ENCODE measurements at regions not wholly inside any gene's neighbourhood (a gene's known extent, or its start where the extent isn't known, plus 50 kb on each side); places are given as distances from the start of the nearest gene placed in this dataset.

DNA sequence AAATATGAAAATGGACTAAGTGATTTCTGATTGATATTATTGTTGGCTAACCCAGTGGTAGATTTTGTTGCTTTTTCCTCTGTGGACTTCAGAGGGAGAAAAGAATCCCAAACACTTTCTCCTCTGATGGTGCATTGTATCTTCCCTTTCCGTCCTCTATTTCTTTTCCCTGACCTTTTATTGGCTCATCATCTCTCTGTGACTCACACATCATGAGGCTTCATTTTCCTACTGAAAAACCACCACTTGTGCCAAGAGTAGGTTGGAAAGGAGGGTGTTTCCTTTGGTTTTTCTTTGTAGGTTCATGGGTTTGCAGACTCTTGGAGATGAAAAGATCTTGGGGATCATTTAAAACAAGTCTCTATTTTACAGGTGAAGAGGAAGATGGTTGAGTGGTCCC is 311.7 kb upstream of the JAG1 start:
- H3K9ac ChIP-seq (ENCODE audit: low read length) = no peak overlapping the region
- no peaks in the 10 kb centered on the region for H3K36me3 ChIP-seq (ENCODE audit: insufficient read depth, low read length)
- H3K4me3 ChIP-seq (ENCODE audit: low read depth in 1 of 2, low read length in 2 of 2) = no peak overlapping the region
- no peaks in the 10 kb centered on the region for H3K27me3 ChIP-seq (ENCODE audit: control insufficient read depth in 1 of 2, insufficient read depth in 2 of 2, low read length in 2 of 2)
- H3K4me1 ChIP-seq (ENCODE audit: insufficient read depth, low read length) = peaks cover 12% of the 10 kb centered on the region
- H3K27ac ChIP-seq (ENCODE audit: low read depth, low read length) = no peak overlapping the region
- H3K9me3 ChIP-seq (ENCODE audit: low read length) = no peaks in the 10 kb centered on the region

GRCh38 chr20:10986586-10986985 is 312.8 kb upstream of the JAG1 start:
- Histone ChIP-seq H3K36me3 (ENCODE audit: insufficient read depth, low read length) (no peaks in the 10 kb centered on the region), H3K27ac (ENCODE audit: low read depth, low read length) (no peak overlapping the region), H3K9me3 (ENCODE audit: low read length) (no peaks in the 10 kb centered on the region)

DNA sequence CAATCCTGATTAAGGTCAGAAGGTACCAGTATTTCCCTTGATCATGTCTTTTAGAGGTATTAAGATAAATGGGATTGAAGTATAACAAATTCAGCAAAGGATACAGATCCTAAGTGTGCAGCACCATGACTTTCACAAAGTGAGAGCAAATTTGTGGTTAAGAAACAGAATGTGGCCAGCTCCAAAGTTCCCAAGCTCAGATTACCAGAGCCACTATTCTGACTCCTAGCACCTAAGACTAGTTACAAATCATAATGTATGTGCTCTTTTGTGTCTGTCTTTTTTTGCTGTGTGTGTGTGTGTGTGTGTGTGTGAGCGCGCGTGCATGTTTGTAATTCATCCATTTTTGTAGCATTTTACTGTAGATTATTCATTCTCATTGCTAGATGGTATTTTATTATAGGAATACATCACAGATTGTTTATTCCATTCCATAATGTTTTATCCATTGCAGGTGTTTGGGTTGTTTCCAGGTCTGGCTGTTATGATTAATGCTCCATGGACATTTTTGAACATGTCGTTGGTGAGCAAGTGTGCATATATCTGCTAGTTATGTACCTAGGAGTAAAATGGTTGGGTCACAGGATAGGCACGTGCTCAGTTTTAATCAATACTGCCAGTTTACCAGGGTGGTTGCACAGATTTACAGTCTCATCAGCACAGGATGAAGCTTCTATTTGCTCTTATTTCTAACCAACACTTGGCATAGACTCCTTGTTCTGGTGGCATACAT is 314.0 kb upstream of the JAG1 start:
- Histone ChIP-seq H3K4me3 (ENCODE audit: low read depth in 1 of 2, low read length in 2 of 2) (no peak overlapping the region), H3K36me3 (ENCODE audit: insufficient read depth, low read length) (no peaks in the 10 kb centered on the region), H3K9me3 (ENCODE audit: low read length) (no peaks in the 10 kb centered on the region), H3K27me3 (ENCODE audit: control insufficient read depth in 1 of 2, insufficient read depth in 2 of 2, low read length in 2 of 2) (no peaks in the 10 kb centered on the region), H3K4me1 (ENCODE audit: insufficient read depth, low read length) (peaks cover 9% of the 10 kb centered on the region), H3K27ac (ENCODE audit: low read depth, low read length) (no peak overlapping the region), H3K9ac (ENCODE audit: low read length) (no peak overlapping the region)

More at GRCh38 chr20:10986586-10986985, 312.8 kb upstream of the JAG1 start:
- H3K27me3 ChIP-seq (ENCODE audit: control insufficient read depth in 1 of 2, insufficient read depth in 2 of 2, low read length in 2 of 2) = no peaks in the 10 kb centered on the region
- H3K9ac ChIP-seq (ENCODE audit: low read length) = no peak overlapping the region
- H3K4me3 ChIP-seq (ENCODE audit: low read depth in 1 of 2, low read length in 2 of 2) = no peak overlapping the region
- H3K4me1 ChIP-seq (ENCODE audit: insufficient read depth, low read length) = peaks cover 12% of the 10 kb centered on the region

DNA sequence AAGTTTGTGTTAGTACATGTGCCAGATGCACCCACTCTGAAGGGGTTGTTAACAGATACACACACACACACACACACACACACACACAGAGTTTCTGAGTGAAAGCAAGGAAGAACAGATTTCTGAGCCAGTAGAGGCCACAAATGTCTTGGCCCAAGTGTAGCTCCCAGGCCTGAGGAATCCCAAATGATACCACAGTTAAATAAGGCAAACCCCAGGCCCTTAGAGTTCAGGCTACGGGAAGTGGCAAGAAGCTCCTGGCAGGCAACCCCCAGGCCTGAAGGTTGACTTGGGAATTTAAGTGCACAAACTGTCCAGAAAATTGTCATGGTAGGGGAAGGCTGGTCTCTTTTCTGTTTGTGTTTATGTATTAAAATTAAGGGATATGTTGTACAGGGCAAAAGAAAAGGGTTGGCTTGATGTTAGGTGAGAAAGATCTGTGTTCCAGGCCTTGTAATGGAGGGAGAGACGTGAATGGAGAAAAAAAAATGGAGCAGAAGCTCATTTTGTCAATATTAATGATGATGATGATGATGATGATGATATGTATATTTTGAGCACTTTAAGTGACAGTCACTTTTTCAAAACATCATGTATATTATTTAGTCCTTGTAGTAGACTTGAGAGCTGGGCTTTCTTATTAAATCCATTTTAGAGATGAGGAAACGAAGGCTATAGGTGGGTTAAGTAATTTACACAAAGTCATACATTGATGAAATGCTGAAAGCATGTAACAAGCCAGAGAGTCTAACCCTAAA is 317.0 kb upstream of the JAG1 start:
- Histone ChIP-seq H3K4me3 (ENCODE audit: low read depth in 1 of 2, low read length in 2 of 2) (no peak overlapping the region), H3K27ac (ENCODE audit: low read depth, low read length) (no peak overlapping the region), H3K4me1 (ENCODE audit: insufficient read depth, low read length) (peaks cover 2% of the 10 kb centered on the region), H3K9me3 (ENCODE audit: low read length) (no peaks in the 10 kb centered on the region), H3K9ac (ENCODE audit: low read length) (no peak overlapping the region), H3K36me3 (ENCODE audit: insufficient read depth, low read length) (no peaks in the 10 kb centered on the region), H3K27me3 (ENCODE audit: control insufficient read depth in 1 of 2, insufficient read depth in 2 of 2, low read length in 2 of 2) (no peaks in the 10 kb centered on the region)

DNA sequence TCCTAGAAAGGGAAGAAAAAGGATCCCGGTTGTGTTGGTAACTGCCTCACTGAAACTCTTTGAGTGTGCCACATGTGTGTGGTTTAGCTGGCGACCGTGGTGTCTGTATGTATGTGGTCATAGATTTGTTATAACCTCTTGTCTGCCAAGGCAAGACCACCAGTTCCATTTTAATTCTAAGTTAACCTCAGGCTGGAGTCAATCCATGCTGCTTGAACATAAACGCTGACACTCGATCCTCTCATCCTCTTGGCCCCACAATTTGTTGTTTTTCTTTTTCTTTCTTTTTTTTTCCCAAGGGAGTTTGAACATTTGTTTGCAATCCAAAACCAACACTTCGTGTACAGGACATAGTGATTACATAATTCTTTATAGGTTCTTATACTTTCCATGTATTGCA is 318.9 kb upstream of the JAG1 start:
- no peaks in the 10 kb centered on the region for H3K36me3 ChIP-seq (ENCODE audit: insufficient read depth, low read length)

DNA sequence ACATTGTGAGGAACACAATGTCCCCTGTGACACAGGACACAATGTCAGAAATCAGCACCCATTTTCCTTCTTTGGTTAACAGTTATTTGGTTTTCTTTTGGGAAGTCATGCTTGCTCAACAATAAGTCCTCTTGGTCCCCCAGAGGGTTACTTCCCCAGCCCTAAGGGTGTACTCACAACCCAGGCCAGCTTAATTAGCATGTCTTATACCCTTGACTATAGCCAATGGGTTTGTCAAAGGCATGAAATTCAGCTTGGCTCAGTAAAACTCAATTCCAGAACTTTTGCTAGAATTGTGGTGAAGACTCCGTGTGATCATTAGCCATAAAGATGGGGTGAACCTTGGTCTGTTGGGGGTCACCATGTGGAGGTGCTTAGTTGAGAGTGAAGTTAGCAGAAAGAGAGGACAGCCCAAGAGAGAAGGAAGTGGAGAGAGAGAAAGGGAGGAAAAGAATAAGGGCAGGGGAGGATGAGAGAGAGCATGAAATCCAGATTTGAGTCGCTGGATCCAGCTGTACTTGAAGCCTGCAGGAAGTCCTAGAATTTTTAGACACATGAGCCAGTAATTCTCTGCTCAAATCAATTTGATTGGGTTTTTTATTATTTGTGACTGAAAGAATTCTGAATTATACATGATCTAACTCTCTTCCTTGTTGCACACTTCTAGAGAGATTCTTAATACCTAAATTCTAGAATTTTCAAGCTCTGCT is 321.3 kb upstream of the JAG1 start:
- Histone ChIP-seq H3K9me3 (ENCODE audit: low read length) (no peaks in the 10 kb centered on the region), H3K27ac (ENCODE audit: low read depth, low read length) (no peak overlapping the region), H3K9ac (ENCODE audit: low read length) (no peak overlapping the region), H3K4me3 (ENCODE audit: low read depth in 1 of 2, low read length in 2 of 2) (no peak overlapping the region), H3K4me1 (ENCODE audit: insufficient read depth, low read length) (no peaks in the 10 kb centered on the region), H3K27me3 (ENCODE audit: control insufficient read depth in 1 of 2, insufficient read depth in 2 of 2, low read length in 2 of 2) (no peaks in the 10 kb centered on the region), H3K36me3 (ENCODE audit: insufficient read depth, low read length) (no peaks in the 10 kb centered on the region)

More for the DNA sequence above, 318.9 kb upstream of the JAG1 start:
- Histone ChIP-seq H3K4me1 (ENCODE audit: insufficient read depth, low read length) (no peaks in the 10 kb centered on the region), H3K9ac (ENCODE audit: low read length) (no peak overlapping the region), H3K27ac (ENCODE audit: low read depth, low read length) (no peak overlapping the region), H3K9me3 (ENCODE audit: low read length) (no peaks in the 10 kb centered on the region), H3K4me3 (ENCODE audit: low read depth in 1 of 2, low read length in 2 of 2) (no peak overlapping the region), H3K27me3 (ENCODE audit: control insufficient read depth in 1 of 2, insufficient read depth in 2 of 2, low read length in 2 of 2) (no peaks in the 10 kb centered on the region)

- Histone ChIP-seq H3K9me3 (ENCODE audit: low read length) (no peaks in the 10 kb centered on the region), H3K36me3 (ENCODE audit: insufficient read depth, low read length) (no peaks in the 10 kb centered on the region), H3K4me1 (ENCODE audit: insufficient read depth, low read length) (no peaks in the 10 kb centered on the region), H3K9ac (ENCODE audit: low read length) (no peak overlapping the region), H3K27me3 (ENCODE audit: control insufficient read depth in 1 of 2, insufficient read depth in 2 of 2, low read length in 2 of 2) (no peaks in the 10 kb centered on the region), H3K27ac (ENCODE audit: low read depth, low read length) (no peak overlapping the region), H3K4me3 (ENCODE audit: low read depth in 1 of 2, low read length in 2 of 2) (no peak overlapping the region)
Observed at GRCh38 chr20:10998476-10998875, 324.7 kb upstream of the JAG1 start.

- no peaks in the 10 kb centered on the region for H3K4me1 ChIP-seq (ENCODE audit: insufficient read depth, low read length)
- no peak overlapping the region for H3K27ac ChIP-seq (ENCODE audit: low read depth, low read length)
- no peak overlapping the region for H3K4me3 ChIP-seq (ENCODE audit: low read depth in 1 of 2, low read length in 2 of 2)
- no peaks in the 10 kb centered on the region for H3K36me3 ChIP-seq (ENCODE audit: insufficient read depth, low read length)
- no peaks in the 10 kb centered on the region for H3K27me3 ChIP-seq (ENCODE audit: control insufficient read depth in 1 of 2, insufficient read depth in 2 of 2, low read length in 2 of 2)
- H3K9me3 ChIP-seq (ENCODE audit: low read length) = no peaks in the 10 kb centered on the region
- no peak overlapping the region for H3K9ac ChIP-seq (ENCODE audit: low read length)
Observed at GRCh38 chr20:11000416-11000815, 326.6 kb upstream of the JAG1 start.

- no peaks in the 10 kb centered on the region for H3K4me1 ChIP-seq (ENCODE audit: insufficient read depth, low read length)
- no peak overlapping the region for H3K27ac ChIP-seq (ENCODE audit: low read depth, low read length)
- H3K9me3 ChIP-seq (ENCODE audit: low read length) = no peaks in the 10 kb centered on the region
- no peaks in the 10 kb centered on the region for H3K36me3 ChIP-seq (ENCODE audit: insufficient read depth, low read length)
- no peaks in the 10 kb centered on the region for H3K27me3 ChIP-seq (ENCODE audit: control insufficient read depth in 1 of 2, insufficient read depth in 2 of 2, low read length in 2 of 2)
- H3K4me3 ChIP-seq (ENCODE audit: low read depth in 1 of 2, low read length in 2 of 2) = no peak overlapping the region
- H3K9ac ChIP-seq (ENCODE audit: low read length) = no peak overlapping the region
Observed at GRCh38 chr20:11001302-11001701, 327.5 kb upstream of the JAG1 start.

DNA sequence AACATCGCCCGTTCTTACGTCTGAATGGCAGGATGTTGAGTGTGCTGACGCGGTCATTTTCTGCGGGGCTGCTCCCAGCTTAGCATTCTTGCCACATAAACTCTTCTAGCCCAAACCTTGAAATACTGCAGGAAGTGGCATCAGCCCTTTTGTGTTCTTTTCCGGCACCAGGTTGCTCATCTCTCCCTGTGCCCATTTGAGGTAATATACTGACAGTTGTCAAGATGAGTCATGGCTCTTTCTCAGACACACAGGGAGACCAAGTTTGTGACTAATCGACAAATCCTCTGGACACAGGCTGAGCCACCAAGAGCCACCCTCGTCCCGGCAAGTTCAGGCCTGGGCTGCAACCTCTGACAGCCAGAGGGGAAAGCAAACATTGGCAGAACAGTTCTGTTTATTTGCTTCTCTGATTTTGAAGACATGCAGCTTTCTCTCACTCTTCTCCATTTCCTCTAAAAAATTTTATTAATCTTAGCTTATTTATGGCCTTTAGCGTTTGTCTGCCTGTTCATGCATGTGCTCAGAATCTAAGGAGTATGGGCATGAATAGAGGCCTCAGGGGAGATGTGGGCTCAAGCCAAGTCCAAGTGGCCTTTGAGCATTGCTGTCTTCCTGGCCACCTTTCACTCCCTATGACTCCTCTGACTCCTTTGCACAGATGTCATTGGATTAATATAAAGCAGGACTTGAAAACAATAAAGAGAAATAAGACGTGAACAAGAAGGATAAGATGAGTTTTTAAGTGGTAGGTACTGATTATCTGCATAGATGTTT is 328.2 kb upstream of the JAG1 start:
- no peaks in the 10 kb centered on the region for H3K27me3 ChIP-seq (ENCODE audit: control insufficient read depth in 1 of 2, insufficient read depth in 2 of 2, low read length in 2 of 2)
- no peak overlapping the region for H3K9ac ChIP-seq (ENCODE audit: low read length)
- H3K9me3 ChIP-seq (ENCODE audit: low read length) = no peaks in the 10 kb centered on the region
- H3K4me1 ChIP-seq (ENCODE audit: insufficient read depth, low read length) = no peaks in the 10 kb centered on the region
- H3K4me3 ChIP-seq (ENCODE audit: low read depth in 1 of 2, low read length in 2 of 2) = no peak overlapping the region
- H3K27ac ChIP-seq (ENCODE audit: low read depth, low read length) = no peak overlapping the region
- H3K36me3 ChIP-seq (ENCODE audit: insufficient read depth, low read length) = no peaks in the 10 kb centered on the region

DNA sequence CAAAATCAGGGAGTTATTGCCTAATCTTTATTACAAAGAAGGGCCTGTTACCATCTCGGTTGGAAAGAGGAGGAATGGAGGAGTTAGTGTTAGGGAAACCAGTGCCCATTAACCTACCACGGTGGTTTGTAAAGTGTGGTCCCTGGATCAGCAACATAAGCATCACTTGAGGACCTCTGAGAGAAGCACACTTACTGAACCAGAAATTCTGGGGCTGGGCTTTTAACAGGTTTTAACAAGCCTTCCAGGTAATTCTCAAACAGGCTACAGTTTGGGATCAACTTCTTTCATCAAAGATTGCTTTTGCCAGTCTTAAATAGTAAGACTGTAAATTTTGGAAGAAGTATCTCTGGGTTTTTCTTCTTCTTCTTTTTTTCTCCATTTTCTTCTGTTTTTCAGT is 329.5 kb upstream of the JAG1 start:
- Histone ChIP-seq H3K4me3 (ENCODE audit: low read depth in 1 of 2, low read length in 2 of 2) (no peak overlapping the region), H3K27ac (ENCODE audit: low read depth, low read length) (no peak overlapping the region), H3K4me1 (ENCODE audit: insufficient read depth, low read length) (no peaks in the 10 kb centered on the region), H3K9me3 (ENCODE audit: low read length) (no peaks in the 10 kb centered on the region), H3K9ac (ENCODE audit: low read length) (no peak overlapping the region), H3K27me3 (ENCODE audit: control insufficient read depth in 1 of 2, insufficient read depth in 2 of 2, low read length in 2 of 2) (no peaks in the 10 kb centered on the region), H3K36me3 (ENCODE audit: insufficient read depth, low read length) (no peaks in the 10 kb centered on the region)
